BLaER1 (cell line): ENCODE measurements at regions not wholly inside any gene's neighbourhood (a gene's known extent, or its start where the extent isn't known, plus 50 kb on each side); places are given as distances from the start of the nearest gene placed in this dataset.
"Not testable (repeated sequence)": the region's sequence is repeated elsewhere in the genome, so short reads cannot be mapped to it uniquely, and the experiment has no call there.

Experiments
- H3K27ac ChIP-seq: shearing (Covaris generic); formaldehyde crosslinking; 2 replicates; pipeline ENCODE4 v1.8.1; 2022
- H3K27me3 ChIP-seq: shearing (Covaris generic); formaldehyde crosslinking; 2 replicates; pipeline ENCODE4 v1.8.1; 2022
- H3K36me3 ChIP-seq: shearing (Covaris generic); formaldehyde crosslinking; 2 replicates; pipeline ENCODE4 v1.8.1; 2022
- H3K4me1 ChIP-seq: shearing (Covaris generic); formaldehyde crosslinking; 2 replicates; pipeline ENCODE4 v1.8.1; 2022
- H3K4me2 ChIP-seq: shearing (Covaris generic); formaldehyde crosslinking; 2 replicates; pipeline ENCODE4 v1.8.1; 2022
- H3K4me3 ChIP-seq: shearing (Covaris generic); formaldehyde crosslinking; 2 replicates; pipeline ENCODE4 v1.8.1; 2022
- H3K9ac ChIP-seq: shearing (Covaris generic); formaldehyde crosslinking; 2 replicates; pipeline ENCODE4 v1.8.1; 2022
- H3K9me3 ChIP-seq: shearing (Covaris generic); formaldehyde crosslinking; 2 replicates; pipeline ENCODE4 v1.8.1; 2022
- H4K20me1 ChIP-seq: shearing (Covaris generic); formaldehyde crosslinking; 2 replicates; pipeline ENCODE4 v1.8.1; 2022
- Cebpa-rat ChIP-seq: shearing (Covaris generic); IDR thresholded peaks from 2 replicates; pipeline ENCODE4 v1.8.1; 2022

DNA sequence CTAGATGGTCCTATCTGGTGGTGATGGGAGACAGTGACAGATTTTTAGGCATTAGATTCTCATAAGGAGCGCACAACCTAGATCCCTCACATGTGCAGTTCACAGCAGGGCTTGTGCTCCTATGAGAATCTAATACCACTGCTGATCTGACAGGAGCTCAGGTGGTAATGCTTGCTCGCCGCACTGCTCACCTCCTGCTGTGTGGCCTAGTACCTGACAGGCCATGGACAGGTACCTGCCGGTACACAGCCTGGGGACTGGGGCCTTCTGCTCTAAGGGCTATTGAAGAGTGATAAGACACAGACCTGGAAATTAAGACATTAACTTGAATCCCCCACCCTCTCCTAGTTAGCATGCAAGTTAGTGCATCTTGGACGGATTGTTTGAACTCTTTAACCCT, 64.4 kb downstream of the KLRB1 start:
- H4K20me1 ChIP-seq, H3K4me3 ChIP-seq, H3K4me1 ChIP-seq, H3K27me3 ChIP-seq, H3K4me2 ChIP-seq, H3K27ac ChIP-seq, H3K9me3 ChIP-seq, H3K9ac ChIP-seq, H3K36me3 ChIP-seq: not testable (repeated sequence)

DNA sequence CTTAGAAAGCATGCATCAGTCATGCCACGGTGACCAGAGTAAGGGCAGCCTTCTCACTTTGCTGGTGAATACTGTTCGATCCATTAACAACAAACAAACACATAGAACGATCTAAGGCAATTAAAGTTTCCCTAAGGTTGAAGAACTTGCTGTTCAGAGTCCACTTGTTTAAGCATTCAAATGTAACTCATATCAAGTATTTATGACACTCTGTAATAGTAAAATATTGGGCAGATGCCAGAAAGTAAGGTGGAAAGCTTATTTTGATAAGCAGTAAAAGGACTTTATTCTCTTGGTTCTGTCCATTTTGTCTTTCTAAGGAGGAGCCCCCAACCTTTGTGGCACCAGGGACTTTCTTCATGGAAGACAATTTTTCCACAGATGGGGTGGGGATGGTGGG, 64.9 kb downstream of the KLRB1 start:
- H3K27ac ChIP-seq, H3K9ac ChIP-seq, H3K4me2 ChIP-seq, H4K20me1 ChIP-seq, H3K27me3 ChIP-seq, H3K4me1 ChIP-seq, H3K36me3 ChIP-seq, H3K9me3 ChIP-seq, H3K4me3 ChIP-seq: not testable (repeated sequence)

DNA sequence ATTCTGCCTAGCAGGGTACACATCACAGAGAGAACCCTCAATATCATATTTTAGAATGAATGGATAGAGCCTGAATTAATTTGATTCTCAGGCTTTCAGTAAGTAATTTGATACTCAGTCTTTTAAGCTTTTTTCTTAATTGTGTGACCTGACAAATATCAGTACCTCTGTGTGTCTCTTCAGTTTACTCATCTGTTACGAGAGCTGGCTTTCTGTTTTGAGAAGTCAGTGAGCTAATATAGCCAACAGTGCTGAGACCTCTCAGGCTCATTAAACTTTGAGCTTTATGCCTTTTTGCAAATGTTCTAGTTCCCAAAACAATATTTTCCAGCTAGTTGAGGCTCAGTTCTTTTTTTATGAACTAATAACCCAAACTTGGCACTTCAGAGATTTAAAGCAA, 91.8 kb downstream of the KLRB1 start:
- not testable (repeated sequence) for H3K4me1 ChIP-seq, H3K4me2 ChIP-seq, H3K36me3 ChIP-seq, H3K27me3 ChIP-seq, H3K9ac ChIP-seq, H4K20me1 ChIP-seq, H3K9me3 ChIP-seq, H3K4me3 ChIP-seq, H3K27ac ChIP-seq

DNA sequence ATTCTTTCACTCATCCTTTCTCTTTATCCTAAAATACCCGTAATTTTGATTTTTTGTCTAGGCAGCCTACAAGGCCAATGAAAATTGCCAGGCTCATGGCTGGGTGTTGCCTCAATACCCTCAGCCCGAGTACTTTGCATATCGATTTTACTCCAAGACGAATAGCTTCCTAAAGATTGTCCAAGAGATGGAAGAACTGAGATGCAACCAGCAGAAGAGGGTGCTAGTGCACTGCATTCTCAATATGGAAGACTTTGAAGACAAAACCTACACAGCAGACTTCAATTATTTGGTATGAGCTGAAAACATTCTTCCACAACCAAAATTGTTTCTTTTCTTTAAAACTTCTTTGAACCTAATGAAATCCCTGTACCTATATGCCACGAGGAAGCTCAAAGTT, 95.0 kb downstream of the KLRB1 start:
- not testable (repeated sequence) for H4K20me1 ChIP-seq, H3K4me1 ChIP-seq, H3K9me3 ChIP-seq, H3K9ac ChIP-seq, H3K27ac ChIP-seq, H3K4me3 ChIP-seq, H3K36me3 ChIP-seq, H3K27me3 ChIP-seq, H3K4me2 ChIP-seq

DNA sequence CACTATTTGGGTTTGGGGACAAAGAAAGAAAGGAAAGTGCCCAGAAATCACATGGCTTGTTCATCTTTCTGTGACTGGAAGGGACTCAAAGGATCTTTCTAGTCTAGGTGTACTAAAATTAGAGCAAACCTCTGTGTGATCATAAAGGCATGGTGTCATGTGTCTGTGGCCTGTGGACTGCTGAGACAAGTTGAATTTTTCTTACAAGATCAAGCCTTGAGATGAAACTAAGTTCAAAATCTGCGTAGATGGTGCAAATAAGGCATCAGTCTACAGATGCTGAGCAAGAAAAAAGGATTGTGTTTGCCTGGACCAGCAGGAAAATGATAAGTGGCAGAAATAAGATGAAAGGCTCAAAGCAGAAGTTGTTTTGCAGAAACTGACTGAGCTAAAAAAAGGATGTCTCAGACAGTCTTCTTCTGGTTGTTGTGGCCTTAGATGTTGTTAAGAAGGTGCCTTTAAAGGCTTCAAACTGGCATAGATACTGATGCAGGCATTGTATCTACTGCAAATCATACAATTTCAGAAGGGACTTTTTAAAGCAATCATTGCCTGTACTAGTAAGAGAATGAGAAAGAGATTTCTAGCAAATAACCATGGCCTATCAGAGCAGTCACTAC, 97.2 kb downstream of the KLRB1 start:
- H3K27ac ChIP-seq, H3K9ac ChIP-seq, H3K27me3 ChIP-seq, H3K4me2 ChIP-seq, H3K4me3 ChIP-seq, H3K9me3 ChIP-seq, H4K20me1 ChIP-seq, H3K4me1 ChIP-seq, H3K36me3 ChIP-seq: not testable (repeated sequence)

DNA sequence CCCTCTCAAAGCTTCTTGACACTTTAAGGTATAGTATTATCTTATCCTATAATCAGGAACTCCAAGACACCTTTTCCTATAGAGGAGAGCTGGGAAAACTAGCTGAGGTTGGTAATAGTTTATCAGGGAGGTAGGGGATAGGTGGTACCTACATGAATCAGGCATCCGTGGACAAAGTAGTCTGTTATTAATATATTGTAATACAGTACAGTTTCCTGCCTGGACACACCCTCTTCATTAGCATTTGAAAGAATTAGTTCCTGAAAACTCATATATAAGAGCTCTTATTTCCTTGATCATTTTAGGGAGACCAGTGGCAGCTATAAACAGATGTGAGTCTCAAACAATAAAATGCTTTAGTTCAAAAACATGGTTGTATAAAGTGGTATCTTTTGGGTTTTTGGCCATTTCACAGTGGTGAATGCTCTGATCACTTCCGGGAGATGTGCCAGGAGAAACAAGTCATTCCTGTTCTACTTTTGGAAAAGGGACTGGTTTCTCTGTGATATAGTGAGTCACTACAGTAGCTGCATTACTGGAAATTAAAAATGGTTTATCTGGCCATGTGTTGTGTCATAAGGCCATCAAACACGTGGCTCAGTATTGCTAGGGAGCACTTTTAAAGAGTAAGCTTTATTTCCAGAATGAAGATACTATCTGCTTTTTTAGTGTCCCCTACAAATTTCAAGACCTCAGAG, 98.1 kb downstream of the KLRB1 start:
- no peak for TF ChIP-seq Cebpa-rat
- H3K27me3 ChIP-seq, result no peaks in the 10 kb centered on the region
- no peaks in the 10 kb centered on the region for H3K4me1 ChIP-seq
- no peaks in the 10 kb centered on the region for H4K20me1 ChIP-seq
- no peak overlapping the region for H3K9ac ChIP-seq
- H3K4me2 ChIP-seq, result no peak overlapping the region
- no peak overlapping the region for H3K4me3 ChIP-seq
- H3K27ac ChIP-seq, result no peak overlapping the region
- no peaks in the 10 kb centered on the region for H3K36me3 ChIP-seq
- no peaks in the 10 kb centered on the region for H3K9me3 ChIP-seq

DNA sequence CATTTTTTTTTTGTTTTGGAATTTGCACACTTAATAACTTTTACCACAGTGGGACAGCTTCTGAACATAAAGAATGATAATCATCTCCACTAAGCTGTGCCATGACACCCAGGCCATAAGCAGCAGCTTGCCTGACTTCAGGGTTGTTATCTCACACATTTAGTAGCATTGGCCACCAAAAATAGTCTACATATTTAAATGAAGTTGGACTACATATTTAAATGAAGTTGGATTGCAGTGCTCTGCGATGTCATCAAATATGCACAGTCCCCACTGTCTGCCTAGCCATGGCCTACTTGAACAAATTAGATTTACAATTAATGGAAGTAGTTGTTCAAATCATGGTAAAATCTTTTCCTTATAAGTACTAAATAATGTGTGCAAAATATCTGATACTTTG, 101.0 kb downstream of the KLRB1 start:
- Histone ChIP-seq H3K9ac (no peak overlapping the region), H3K9me3 (no peaks in the 10 kb centered on the region), H3K27me3 (no peaks in the 10 kb centered on the region), H4K20me1 (no peaks in the 10 kb centered on the region), H3K36me3 (no peaks in the 10 kb centered on the region), H3K4me1 (no peaks in the 10 kb centered on the region), H3K4me3 (no peak overlapping the region), H3K4me2 (no peak overlapping the region), H3K27ac (no peak overlapping the region)
- no peak for TF ChIP-seq Cebpa-rat

DNA sequence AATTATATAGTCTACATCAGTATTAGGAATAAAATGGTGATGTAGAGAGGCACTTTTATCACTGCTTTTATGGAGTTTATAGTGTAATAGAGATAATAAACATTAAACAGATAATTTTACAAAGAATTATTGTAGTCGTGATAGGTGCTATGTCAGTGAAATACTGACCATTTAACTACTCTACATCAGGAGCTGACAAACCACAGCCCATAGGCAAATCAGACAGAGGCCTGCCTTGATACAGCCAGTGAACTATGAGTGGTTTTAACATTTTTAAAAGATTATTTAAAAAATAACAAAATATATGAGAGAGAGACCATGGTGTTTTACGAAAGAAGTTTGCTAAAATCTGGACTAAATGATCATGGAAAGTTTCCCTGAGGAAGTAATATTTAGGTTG, 104.3 kb downstream of the KLRB1 start:
- H3K9ac ChIP-seq, H3K27me3 ChIP-seq, H4K20me1 ChIP-seq, H3K4me3 ChIP-seq, H3K9me3 ChIP-seq, H3K27ac ChIP-seq, H3K4me1 ChIP-seq, H3K36me3 ChIP-seq, H3K4me2 ChIP-seq: not testable (repeated sequence)

DNA sequence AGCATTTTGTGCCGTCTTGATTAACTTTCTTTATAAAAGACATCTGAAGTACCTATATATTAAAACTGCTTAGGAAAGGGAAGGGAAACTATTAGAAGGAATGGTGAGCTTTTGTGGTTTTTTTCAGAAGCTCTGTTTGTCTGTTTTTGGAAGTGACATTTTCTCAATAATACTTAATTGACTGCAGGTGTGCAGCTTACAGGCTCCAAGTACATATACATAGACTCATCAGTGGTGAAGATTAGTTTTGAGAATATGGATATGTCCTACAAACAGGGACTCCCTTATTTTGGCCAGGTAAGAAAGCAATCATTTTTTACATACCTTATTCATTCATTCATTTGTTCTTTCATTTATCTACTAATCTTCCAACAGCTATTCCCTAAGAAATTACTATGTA, 104.9 kb downstream of the KLRB1 start:
- not testable (repeated sequence) for H3K4me3 ChIP-seq, H3K4me1 ChIP-seq, H3K27me3 ChIP-seq, H3K36me3 ChIP-seq, H4K20me1 ChIP-seq, H3K9me3 ChIP-seq, H3K9ac ChIP-seq, H3K4me2 ChIP-seq, H3K27ac ChIP-seq

DNA sequence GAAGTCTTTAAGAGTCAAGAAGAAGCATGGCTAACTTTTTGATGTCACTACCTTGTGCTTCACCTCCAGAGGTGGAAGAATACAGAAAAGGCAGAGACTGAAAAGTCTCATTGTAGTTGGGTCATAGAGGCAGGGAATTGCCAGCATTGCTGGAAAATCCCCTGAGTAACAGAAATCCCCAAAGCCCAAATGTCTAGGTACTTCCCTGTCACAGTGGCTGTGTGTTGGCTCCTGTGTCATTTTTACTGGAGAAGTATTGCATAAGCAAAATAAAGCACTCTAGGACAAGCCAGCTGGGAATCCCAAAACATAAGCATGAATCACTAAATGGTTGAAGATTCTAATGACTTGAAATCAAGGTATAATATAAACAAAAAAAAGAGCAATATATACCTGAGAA, 114.4 kb downstream of the KLRB1 start:
- H3K27ac ChIP-seq, H3K36me3 ChIP-seq, H3K9ac ChIP-seq, H3K27me3 ChIP-seq, H3K9me3 ChIP-seq, H4K20me1 ChIP-seq, H3K4me3 ChIP-seq, H3K4me1 ChIP-seq, H3K4me2 ChIP-seq: not testable (repeated sequence)

DNA sequence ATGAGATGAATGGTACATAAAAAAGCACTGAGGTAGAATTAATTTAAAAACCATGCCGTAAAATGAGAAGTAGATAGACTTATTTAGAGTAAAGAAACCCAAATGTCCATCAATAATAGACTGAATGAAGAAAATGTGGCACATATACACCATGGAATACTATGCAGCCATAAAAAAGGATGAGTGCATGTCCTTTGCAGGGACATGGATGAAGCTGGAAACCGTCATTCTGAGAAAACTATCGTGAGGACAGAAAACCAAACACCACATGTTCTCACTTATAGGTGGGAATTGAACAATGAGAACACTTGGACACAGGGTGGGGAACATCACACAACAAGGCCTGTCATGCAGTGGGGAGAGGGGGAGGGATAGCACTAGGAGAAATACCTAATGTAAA, 126.4 kb downstream of the KLRB1 start:
- H3K4me2 ChIP-seq, H3K4me1 ChIP-seq: not testable (repeated sequence)

DNA sequence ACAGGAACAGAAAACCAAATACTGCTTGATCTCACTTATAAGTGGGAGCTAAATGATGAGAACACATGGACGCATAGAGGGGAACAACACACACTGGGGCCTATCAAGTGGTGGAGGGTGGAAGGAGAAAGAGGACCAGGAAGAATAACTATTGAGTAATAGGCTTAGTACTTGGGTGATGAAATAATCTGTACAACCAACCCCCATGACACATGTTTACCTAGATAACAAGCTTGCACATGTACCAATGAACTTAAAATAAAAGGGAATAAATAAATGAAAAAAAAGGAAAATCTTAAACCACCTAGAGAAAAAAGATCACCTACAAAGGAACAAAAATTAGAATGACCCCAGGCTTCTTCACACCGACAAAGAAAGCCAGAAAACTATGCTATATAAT, 133.5 kb downstream of the KLRB1 start:
- H3K36me3 ChIP-seq, H3K9ac ChIP-seq, H3K27me3 ChIP-seq, H3K27ac ChIP-seq, H4K20me1 ChIP-seq, H3K4me2 ChIP-seq, H3K4me1 ChIP-seq, H3K4me3 ChIP-seq, H3K9me3 ChIP-seq: not testable (repeated sequence)

More for the DNA sequence above, 126.4 kb downstream of the KLRB1 start:
- H3K36me3 ChIP-seq, H4K20me1 ChIP-seq, H3K27me3 ChIP-seq, H3K4me3 ChIP-seq, H3K27ac ChIP-seq, H3K9ac ChIP-seq, H3K9me3 ChIP-seq: not testable (repeated sequence)

DNA sequence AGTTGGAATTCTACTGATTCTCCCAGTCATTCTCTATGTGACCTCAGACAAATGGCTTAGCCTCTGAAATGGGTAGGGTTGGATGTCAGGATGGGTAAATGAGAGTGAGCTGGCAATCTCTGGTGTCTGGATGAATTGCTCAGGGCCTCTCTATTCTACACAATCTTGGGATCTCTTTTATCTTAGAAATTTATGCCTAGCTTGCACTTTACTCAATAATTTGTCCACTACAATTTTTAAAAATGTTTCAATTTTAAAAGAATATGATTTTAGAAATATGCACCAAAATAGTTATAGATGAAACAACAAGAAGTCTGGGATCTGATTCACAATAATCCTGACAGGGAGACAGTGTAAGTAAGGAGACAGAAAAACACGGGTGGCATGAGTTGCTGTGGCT, 134.1 kb downstream of the KLRB1 start:
- H3K27me3 ChIP-seq, H3K27ac ChIP-seq, H3K9ac ChIP-seq, H3K4me3 ChIP-seq, H4K20me1 ChIP-seq, H3K4me2 ChIP-seq, H3K36me3 ChIP-seq, H3K9me3 ChIP-seq, H3K4me1 ChIP-seq: not testable (repeated sequence)

DNA sequence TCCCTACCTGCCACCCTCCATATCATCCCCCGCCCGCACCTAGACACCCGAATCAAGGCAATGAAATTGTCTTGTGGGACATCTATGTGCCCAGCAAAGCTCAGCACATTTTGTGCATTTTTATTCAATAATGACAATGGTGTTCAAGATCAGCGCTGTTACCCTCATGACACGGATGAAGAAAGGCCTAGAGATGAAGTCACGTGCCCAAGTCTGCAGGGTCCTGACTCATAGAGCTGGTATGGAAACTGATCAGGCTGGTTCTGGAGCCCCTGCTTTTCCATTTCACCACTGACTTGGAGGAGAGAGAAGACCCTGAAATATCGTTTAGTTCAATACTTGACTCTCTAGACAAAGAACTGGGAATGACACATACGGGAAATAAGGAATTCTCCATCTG, 136.2 kb downstream of the KLRB1 start:
- H3K9ac ChIP-seq, H3K4me3 ChIP-seq, H3K27me3 ChIP-seq, H3K9me3 ChIP-seq, H3K36me3 ChIP-seq, H4K20me1 ChIP-seq, H3K27ac ChIP-seq, H3K4me1 ChIP-seq, H3K4me2 ChIP-seq: not testable (repeated sequence)

DNA sequence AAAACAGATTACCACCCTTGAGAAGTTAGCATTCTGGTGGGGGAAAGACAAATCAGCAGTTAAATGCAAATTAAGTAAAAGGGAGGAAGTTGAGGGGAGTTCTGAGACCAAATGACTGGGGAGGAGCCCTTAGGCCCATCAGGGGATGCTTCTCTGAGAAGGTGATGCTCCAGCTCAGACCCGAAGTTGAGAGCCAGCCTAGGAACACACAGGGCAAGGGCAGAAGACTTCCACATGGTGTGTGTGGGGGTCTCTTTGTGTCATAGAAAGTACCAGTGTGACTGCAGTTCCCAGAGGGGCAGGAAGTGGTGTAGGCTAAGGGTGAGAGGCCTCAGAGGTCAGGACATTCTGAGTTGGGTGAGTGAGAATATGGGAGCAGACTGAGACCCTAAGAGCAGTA, 137.3 kb downstream of the KLRB1 start:
- not testable (repeated sequence) for H4K20me1 ChIP-seq, H3K9ac ChIP-seq, H3K36me3 ChIP-seq, H3K4me3 ChIP-seq, H3K27ac ChIP-seq, H3K4me1 ChIP-seq, H3K27me3 ChIP-seq, H3K9me3 ChIP-seq
- H3K4me2 ChIP-seq, result peak overlapping the region; percentile 12; the same call in 1 of the 2 replicates
